ENCODE measurements at regions not wholly inside any gene's neighbourhood (a gene's known extent, or its start where the extent isn't known, plus 50 kb on each side); places are given as distances from the start of the nearest gene placed in this dataset.
"Not testable (repeated sequence)": the region's sequence is repeated elsewhere in the genome, so short reads cannot be mapped to it uniquely, and the experiment has no call there.

DNA sequence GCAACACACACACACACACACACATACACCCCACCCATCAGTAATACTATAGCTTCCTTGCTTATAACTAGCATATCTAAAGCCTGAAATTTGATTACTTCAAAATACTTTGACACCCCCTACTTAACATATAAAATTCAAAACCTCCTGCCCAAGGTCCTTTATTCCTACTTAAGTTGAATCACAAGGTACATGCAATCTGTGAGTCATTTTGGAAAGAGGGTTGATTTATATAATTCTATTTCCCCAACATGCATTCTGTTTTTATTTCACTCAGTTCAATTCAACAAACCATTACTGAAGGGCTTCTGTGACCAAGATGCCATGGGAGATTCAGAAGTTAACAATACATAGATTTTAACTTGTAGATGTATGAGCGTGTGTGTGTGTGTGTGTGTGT lies 420.7 kb downstream of the METTL4 start:
- no peaks in the 10 kb centered on the region for H3K36me3 ChIP-seq
- WGBS, 5 donors = 68 to 90% (median 78%) methylated on average over 1 of the region's 1 CpG
- TF ChIP-seq EP300 (IDR thresholded peaks at IDR 0.05) (no peak), POLR2AphosphoS5 (IDR thresholded peaks at IDR 0.05) (no peak), POLR2A (IDR thresholded peaks at IDR 0.05) (no peak)
- TF ChIP-seq, protein P1, sequence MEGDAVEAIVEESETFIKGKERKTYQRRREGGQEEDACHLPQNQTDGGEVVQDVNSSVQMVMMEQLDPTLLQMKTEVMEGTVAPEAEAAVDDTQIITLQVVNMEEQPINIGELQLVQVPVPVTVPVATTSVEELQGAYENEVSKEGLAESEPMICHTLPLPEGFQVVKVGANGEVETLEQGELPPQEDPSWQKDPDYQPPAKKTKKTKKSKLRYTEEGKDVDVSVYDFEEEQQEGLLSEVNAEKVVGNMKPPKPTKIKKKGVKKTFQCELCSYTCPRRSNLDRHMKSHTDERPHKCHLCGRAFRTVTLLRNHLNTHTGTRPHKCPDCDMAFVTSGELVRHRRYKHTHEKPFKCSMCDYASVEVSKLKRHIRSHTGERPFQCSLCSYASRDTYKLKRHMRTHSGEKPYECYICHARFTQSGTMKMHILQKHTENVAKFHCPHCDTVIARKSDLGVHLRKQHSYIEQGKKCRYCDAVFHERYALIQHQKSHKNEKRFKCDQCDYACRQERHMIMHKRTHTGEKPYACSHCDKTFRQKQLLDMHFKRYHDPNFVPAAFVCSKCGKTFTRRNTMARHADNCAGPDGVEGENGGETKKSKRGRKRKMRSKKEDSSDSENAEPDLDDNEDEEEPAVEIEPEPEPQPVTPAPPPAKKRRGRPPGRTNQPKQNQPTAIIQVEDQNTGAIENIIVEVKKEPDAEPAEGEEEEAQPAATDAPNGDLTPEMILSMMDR (IDR thresholded peaks at IDR 0.05) = no peak

DNA sequence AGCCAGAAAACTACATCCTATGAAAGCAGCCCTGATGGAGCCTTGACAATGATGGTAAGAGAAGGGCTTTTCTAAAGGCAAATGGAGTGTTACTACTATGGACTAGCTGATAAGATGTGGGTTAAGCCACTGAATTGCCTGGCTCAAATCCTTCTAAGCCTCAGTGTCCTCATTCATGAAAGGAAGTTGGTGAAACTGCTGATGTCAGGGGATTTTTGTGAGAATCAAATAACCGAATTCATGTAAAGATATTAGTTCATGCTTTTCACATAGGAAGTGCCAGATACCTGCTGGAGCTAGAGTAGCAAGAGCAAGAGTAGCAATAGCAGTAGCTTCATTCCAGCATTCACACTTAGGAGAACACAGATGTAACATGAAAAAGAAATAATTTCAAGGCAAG lies 417.0 kb downstream of the METTL4 start:
- no peaks in the 10 kb centered on the region for H3K27me3 ChIP-seq
- H3K36me3 ChIP-seq = no peaks in the 10 kb centered on the region
- H3K4me3 ChIP-seq = no peak overlapping the region
- H3K27ac ChIP-seq = no peak overlapping the region
- intact Hi-C loops (cut with DNase I; ENCODE audit: low total_unique reads) = no loop called here
- no peak for DNase-seq
- H3K9me3 ChIP-seq = no peaks in the 10 kb centered on the region
- no peaks in the 10 kb centered on the region for H3K4me1 ChIP-seq
- TF ChIP-seq EP300 (IDR thresholded peaks at IDR 0.05) = no peak
- 54 to 86% (median 73%) methylated on average over 1 of the region's 1 CpG for WGBS, 5 donors

More for the DNA sequence above, 420.7 kb downstream of the METTL4 start:
- intact Hi-C loops (cut with DNase I; ENCODE audit: low total_unique reads) = no loop called here
- Histone ChIP-seq H3K27ac (no peak overlapping the region), H3K27me3 (no peaks in the 10 kb centered on the region), H3K4me1 (no peaks in the 10 kb centered on the region), H3K9me3 (no peaks in the 10 kb centered on the region), H3K4me3 (no peak overlapping the region)
- no peak for DNase-seq

DNA sequence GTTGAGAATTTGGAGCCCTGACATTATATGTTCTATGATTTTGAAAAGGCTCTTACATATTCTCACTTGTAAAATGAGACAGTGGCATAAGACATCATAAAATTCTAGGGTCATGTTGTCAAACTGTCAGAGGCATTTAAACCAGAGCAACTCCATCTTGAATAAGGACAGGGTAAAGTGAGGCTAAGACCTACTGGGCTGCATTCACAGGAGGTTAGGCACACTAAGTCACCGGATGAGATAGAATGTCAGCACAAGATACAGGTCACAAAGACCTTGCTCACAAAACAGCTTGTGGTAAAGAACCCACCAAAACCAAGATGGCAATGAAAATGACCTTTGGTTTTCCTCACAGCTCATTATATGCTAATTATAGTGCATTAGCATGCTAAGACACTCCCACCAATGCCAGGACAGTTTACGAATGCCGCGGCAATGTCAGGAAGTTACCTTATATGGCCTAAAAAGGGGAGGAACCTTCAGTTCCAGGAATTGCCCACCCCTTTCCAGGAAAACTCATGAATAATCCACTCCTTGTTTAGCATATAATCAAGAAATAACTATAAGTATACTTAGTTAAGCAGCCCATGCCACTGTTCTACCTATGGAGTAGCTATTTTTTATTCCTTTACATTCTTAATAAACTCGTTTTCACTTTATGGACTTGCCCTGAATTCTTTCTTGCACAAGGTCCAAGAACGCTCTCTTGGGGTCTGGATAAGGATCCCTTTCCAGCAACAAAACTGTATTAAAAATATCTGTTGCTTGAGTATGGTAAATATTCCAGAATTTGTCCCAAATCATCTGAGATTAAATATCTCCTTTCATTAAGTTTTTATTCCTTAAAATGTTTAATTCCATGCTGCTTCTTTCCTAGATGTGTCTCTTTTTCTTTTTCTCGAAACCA lies 406.4 kb downstream of the METTL4 start:
- no peaks in the 10 kb centered on the region for H3K27me3 ChIP-seq
- no peak for TF ChIP-seq POLR2AphosphoS5 (IDR thresholded peaks at IDR 0.05)
- TF ChIP-seq, protein P1 (IDR thresholded peaks at IDR 0.05) = no peak
- no peak for TF ChIP-seq EP300 (IDR thresholded peaks at IDR 0.05)
- TF ChIP-seq POLR2A (IDR thresholded peaks at IDR 0.05) = no peak

DNA sequence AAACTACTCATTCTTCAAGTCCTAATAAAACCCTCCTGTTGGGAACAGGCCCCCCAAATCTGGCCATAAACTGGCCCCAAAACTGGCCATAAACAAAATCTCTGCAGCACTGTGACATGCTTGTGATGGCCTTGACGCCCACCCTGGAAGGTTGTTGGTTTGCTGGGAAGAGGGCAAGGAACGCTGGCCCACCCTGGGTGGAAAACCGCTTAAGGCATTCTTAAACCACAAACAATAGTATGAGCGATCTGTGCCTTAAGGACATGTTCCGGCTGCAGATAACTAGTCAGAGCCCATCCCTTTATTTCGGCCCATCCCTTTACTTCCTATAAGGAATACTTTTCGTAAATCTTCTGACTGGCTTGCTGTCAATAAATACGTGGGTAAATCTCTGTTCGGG lies 404.4 kb downstream of the METTL4 start:
- intact Hi-C loops (cut with DNase I; ENCODE audit: low total_unique reads); H3K4me3 ChIP-seq; H3K27ac ChIP-seq; H3K27me3 ChIP-seq; H3K4me1 ChIP-seq; DNase-seq; H3K9me3 ChIP-seq; H3K36me3 ChIP-seq: not testable (repeated sequence)
- 73 to 79% (median 77%) methylated on average over 9 of the region's 9 CpGs for WGBS, 5 donors

More for the DNA sequence above, 406.4 kb downstream of the METTL4 start:
- no peak overlapping the region for H3K27ac ChIP-seq
- WGBS, 5 donors = 65 to 81% (median 68%) methylated on average over 7 of the region's 7 CpGs
- intact Hi-C loops (cut with DNase I; ENCODE audit: low total_unique reads) = no loop called here
- H3K4me3 ChIP-seq = no peak overlapping the region
- no peak for DNase-seq
- H3K4me1 ChIP-seq = no peaks in the 10 kb centered on the region
- H3K9me3 ChIP-seq = no peaks in the 10 kb centered on the region
- no peaks in the 10 kb centered on the region for H3K36me3 ChIP-seq

DNA sequence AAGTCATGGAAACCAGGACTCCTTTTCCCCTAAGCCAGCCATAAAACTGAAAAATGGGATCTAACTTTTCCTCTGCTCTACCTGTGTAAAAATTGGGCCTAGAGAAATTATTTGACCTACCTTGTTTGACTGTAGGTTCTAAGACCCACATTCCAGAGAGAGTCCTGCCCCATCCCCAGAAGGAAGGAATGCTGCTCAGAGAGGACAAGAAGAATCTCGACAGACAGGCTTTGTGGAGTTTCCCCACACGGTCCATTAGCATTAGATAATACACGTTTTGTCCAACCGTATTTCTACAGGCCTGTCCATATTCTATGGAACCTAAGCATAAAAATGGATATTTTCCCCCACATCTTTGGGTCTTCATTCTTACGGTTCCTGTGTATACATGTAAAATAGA lies 403.3 kb downstream of the METTL4 start:
- Histone ChIP-seq H3K27ac (no peak overlapping the region), H3K27me3 (no peaks in the 10 kb centered on the region), H3K4me1 (no peaks in the 10 kb centered on the region), H3K4me3 (no peak overlapping the region), H3K36me3 (no peaks in the 10 kb centered on the region), H3K9me3 (no peaks in the 10 kb centered on the region)
- WGBS, 5 donors = 58 to 82% (median 70%) methylated on average over 5 of the region's 5 CpGs
- intact Hi-C loops (cut with DNase I; ENCODE audit: low total_unique reads) = no loop called here
- no peak for DNase-seq
- TF ChIP-seq EP300 (IDR thresholded peaks at IDR 0.05) = no peak
- TF ChIP-seq, protein P1 (IDR thresholded peaks at IDR 0.05) = no peak
- TF ChIP-seq POLR2A (IDR thresholded peaks at IDR 0.05) = no peak
- TF ChIP-seq POLR2AphosphoS5 (IDR thresholded peaks at IDR 0.05) = no peak

Measured in stomach (tissue), 8 donors.